ENCODE measurements at regions not wholly inside any gene's neighbourhood (a gene's known extent, or its start where the extent isn't known, plus 50 kb on each side); places are given as distances from the start of the nearest gene placed in this dataset.

DNA sequence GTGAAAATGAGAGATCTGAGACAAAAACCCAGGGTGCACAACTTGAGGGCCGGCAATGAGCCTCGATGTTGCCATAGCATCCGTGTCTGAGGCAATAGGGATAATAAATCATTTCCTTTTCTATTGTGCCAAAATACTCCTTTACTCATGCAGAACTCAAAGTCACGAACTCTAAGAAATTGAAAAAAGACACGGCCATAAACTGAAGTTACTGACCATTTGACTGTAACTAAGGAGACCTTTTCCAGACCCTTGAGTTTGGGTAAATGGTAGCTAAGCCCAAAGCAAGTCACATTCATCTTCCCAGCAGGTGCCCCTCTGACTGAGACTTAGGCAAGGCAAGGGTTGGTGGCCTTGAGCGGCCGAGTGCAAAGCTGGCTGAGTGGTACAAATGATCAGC is 141.2 kb upstream of the SLCO3A1 start:
- Histone ChIP-seq H3K4me2 (no peak overlapping the region), H4K20me1 (no peaks in the 10 kb centered on the region), H3K27me3 (no peaks in the 10 kb centered on the region), H3K27ac (no peak overlapping the region), H3K4me1 (0 out of 20 replicates have a peak, but pooled peaks cover 0 to 5% (median 0%) of the 10 kb centered on the region in 10 experiments), H3K4me3 (no peak overlapping the region), H3K36me3 (no peaks in the 10 kb centered on the region), H3K9me3 (replicated peaks in 1 of 11) (peaks cover 0 to 17% (median 0%) of the 10 kb centered on the region in 11 experiments; a peak in 7 of 22 replicates), H3K9ac (no peak overlapping the region)
- TF ChIP-seq Cebpa-rat (IDR thresholded peaks at IDR 0.05), result no peak

DNA sequence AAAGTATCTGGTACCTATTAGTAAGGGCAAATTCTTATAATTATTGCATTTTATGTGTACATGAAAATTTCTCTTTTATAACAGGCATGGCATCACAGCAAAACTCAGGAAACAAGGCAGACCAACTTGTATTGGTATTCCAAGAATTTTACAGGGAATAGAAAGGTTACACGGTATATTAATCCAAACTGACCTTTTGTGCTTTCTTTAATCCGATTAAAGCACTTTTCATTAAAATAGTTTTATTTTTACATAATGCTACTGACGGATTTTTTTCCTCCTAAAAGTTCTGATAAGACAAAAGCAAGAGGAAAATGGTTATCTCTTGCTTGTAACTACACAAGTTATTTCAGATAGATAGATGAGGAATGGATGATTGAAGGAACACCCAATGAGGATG is 137.0 kb upstream of the SLCO3A1 start:
- Histone ChIP-seq H3K36me3 (no peaks in the 10 kb centered on the region), H3K4me3 (no peak overlapping the region), H3K4me2 (no peak overlapping the region), H3K27me3 (no peaks in the 10 kb centered on the region), H3K27ac (no peak overlapping the region), H3K9ac (no peak overlapping the region), H3K4me1 (peaks cover 0 to 15% (median 14%) of the 10 kb centered on the region in 10 experiments; a peak in 16 of 20 replicates), H4K20me1 (no peaks in the 10 kb centered on the region), H3K9me3 (replicated peaks in 1 of 11) (peaks cover 0 to 17% (median 0%) of the 10 kb centered on the region in 11 experiments; a peak in 7 of 22 replicates)
- no peak for TF ChIP-seq Cebpa-rat (IDR thresholded peaks at IDR 0.05)

DNA sequence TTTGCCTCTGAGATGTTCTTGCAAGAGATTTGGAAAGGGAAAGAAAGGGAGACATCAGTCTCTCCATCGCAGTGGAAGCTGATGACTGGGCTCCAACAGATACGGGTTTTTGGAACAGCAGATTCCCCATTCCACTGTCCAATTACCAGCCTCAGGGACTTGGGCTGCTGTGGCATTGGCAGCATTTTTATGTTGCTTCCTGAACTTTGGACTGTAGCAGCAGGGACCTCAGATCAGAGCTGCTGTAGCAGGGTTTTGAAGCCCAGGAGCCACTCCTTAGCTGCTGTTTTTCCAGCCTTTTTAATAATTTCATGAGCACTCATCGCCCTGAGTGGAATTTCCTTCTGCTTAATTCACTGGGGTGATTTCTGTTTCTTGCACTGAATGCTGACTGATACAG is 135.7 kb upstream of the SLCO3A1 start:
- Histone ChIP-seq H3K4me1 (peaks cover 0 to 15% (median 14%) of the 10 kb centered on the region in 10 experiments; a peak in 16 of 20 replicates), H4K20me1 (no peaks in the 10 kb centered on the region), H3K4me3 (no peak overlapping the region), H3K4me2 (peak overlapping the region in 5 of 11 experiments; percentile 21 to 59 (median 26); a peak in 8 of 22 replicates), H3K36me3 (no peaks in the 10 kb centered on the region), H3K27ac (no peak overlapping the region), H3K9ac (no peak overlapping the region), H3K27me3 (no peaks in the 10 kb centered on the region), H3K9me3 (replicated peaks in 1 of 11) (peaks cover 0 to 17% (median 0%) of the 10 kb centered on the region in 11 experiments; a peak in 7 of 22 replicates)
- no peak for TF ChIP-seq Cebpa-rat (IDR thresholded peaks at IDR 0.05)

DNA sequence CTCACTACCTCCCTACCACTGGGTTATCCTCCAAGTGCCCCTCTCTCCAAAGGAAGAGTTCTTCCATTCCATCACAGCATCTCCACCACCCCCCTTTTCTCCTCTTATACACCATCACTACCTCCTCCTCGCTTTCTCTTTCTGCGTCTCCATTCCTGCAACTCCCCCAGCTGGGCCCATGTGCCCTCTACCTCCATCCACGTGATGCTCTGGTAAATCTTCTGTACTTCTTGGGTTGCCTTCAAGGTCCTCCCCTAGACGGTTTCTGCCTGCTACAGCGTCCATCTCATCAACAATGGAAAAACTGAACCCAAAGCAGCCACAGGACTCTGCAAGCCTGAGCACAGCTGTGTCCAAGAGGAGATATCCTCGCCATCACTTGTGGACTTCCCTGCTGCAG is 129.5 kb upstream of the SLCO3A1 start:
- Histone ChIP-seq H3K4me1 (peaks cover 0 to 3% (median 2%) of the 10 kb centered on the region in 10 experiments; a peak in 13 of 20 replicates), H3K27me3 (no peaks in the 10 kb centered on the region), H4K20me1 (no peaks in the 10 kb centered on the region; a peak in 1 of 22 replicates), H3K4me3 (no peak overlapping the region), H3K4me2 (no peak overlapping the region), H3K9ac (no peak overlapping the region), H3K36me3 (no peaks in the 10 kb centered on the region), H3K9me3 (replicated peaks in 1 of 11) (no peaks in the 10 kb centered on the region), H3K27ac (no peak overlapping the region)
- no peak for TF ChIP-seq Cebpa-rat (IDR thresholded peaks at IDR 0.05)

DNA sequence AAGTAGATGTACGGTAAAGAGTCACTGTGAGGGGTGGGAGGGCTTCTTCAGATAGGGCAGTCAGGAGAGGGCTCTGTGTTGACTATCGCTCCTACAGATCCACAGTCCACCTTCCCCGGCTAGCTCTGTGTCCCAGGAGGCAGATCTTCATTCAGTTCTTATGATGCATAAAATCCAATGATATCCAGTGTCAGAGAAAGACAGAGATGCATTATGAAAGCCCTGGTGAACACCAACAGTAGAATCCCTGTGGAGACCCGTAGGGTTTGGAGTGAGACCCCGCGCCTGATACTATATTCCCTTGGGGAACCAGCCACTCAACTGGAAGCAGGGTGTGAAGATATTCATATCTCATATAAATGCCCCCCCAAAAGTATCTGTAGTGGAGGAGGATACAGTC is 119.8 kb upstream of the SLCO3A1 start:
- no peak overlapping the region for H3K4me3 ChIP-seq
- H4K20me1 ChIP-seq, result no peaks in the 10 kb centered on the region
- H3K27ac ChIP-seq, result no peak overlapping the region
- no peaks in the 10 kb centered on the region; a peak in 1 of 22 replicates for H3K9me3 ChIP-seq (replicated peaks in 1 of 11)
- no peak for TF ChIP-seq Cebpa-rat (IDR thresholded peaks at IDR 0.05)
- H3K27me3 ChIP-seq, result no peaks in the 10 kb centered on the region
- H3K4me2 ChIP-seq, result no peak overlapping the region
- H3K36me3 ChIP-seq, result no peaks in the 10 kb centered on the region
- H3K4me1 ChIP-seq, result no peaks in the 10 kb centered on the region
- no peak overlapping the region for H3K9ac ChIP-seq

DNA sequence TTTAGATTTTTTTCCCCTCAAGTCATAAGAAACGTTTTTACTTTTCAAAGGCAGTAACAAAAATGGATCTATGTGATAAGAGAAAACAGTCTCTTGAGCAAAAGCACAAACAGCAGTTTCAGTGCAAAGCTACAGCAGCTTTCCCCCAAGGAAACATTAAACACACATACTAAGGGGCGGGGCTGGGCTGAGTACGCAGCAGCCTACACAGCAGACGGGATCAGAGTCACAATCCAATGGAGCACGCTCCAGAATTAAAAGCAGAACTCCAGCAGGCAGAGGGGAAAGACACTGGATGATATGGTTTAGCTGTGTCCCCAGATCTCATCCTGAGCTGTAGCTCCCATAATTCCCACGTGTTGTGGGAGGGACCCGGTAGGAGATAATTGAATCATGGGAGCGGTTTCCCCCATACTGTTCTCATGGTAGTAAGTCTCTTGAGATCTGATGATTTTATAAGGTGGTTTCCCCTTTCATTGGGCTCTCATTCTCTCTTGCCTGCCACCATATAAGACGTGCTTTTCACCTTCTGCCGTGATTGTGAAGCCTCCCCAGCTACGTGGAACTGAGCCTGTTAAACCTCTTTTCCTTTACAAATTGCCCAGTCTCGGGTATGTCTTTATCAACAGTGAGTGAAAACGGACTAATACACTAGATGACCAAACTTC is 116.2 kb upstream of the SLCO3A1 start:
- Histone ChIP-seq H3K9me3 (replicated peaks in 1 of 11) (no peaks in the 10 kb centered on the region; a peak in 1 of 22 replicates), H3K4me1 (no peaks in the 10 kb centered on the region), H3K9ac (no peak overlapping the region), H3K4me2 (no peak overlapping the region), H3K4me3 (no peak overlapping the region), H4K20me1 (no peaks in the 10 kb centered on the region), H3K27ac (no peak overlapping the region), H3K36me3 (no peaks in the 10 kb centered on the region), H3K27me3 (no peaks in the 10 kb centered on the region)
- TF ChIP-seq Cebpa-rat (IDR thresholded peaks at IDR 0.05), result no peak

DNA sequence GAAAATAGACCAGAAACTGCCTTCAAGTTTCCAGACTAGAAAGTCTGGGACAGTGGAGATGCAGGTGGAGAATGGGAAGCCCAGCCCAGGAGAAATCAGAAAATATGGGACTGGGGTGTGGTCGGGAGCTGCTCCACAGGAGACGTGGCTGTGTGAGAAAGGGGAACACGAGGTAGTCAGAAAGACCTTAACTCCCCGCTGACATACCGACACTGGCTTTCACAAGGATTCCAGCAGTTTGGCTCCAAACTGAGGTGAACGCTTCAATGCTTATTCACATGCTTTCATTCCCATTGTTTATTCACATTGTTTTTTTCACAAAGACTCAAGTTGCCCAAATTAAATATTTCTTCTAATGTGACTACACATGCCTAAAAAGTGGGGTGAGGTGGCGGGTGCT is 111.5 kb upstream of the SLCO3A1 start:
- Histone ChIP-seq H3K4me1 (0 out of 20 replicates have a peak, but pooled peaks cover 0 to 4% (median 0%) of the 10 kb centered on the region in 10 experiments), H4K20me1 (no peaks in the 10 kb centered on the region), H3K9ac (no peak overlapping the region), H3K4me3 (no peak overlapping the region), H3K27ac (no peak overlapping the region), H3K27me3 (no peaks in the 10 kb centered on the region), H3K36me3 (no peaks in the 10 kb centered on the region), H3K4me2 (no peak overlapping the region), H3K9me3 (replicated peaks in 1 of 11) (no peaks in the 10 kb centered on the region; a peak in 1 of 22 replicates)
- no peak for TF ChIP-seq Cebpa-rat (IDR thresholded peaks at IDR 0.05)

DNA sequence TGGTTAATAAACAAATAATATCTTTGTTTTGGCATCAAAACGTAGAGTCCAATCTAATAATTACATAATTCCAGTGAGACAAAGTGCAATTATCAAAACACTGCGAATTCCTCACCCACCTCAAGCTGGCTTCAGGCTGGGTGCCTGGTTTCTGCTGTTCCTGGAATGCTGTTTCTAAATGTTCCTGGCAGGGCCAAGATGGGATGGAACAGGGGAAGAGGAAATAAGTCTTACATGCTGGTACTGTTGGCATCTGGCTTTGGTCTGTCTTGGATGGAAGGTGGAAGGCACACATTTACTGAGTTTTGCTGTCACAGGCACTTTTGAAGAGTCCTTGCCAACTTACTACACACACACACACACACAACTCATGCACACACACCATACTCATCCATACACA is 101.9 kb upstream of the SLCO3A1 start:
- peaks cover 0 to 10% (median 0%) of the 10 kb centered on the region in 11 experiments; a peak in 5 of 22 replicates for H3K9me3 ChIP-seq (replicated peaks in 1 of 11)
- no peaks in the 10 kb centered on the region for H3K27me3 ChIP-seq
- no peak overlapping the region; a peak in 1 of 22 replicates for H3K4me2 ChIP-seq
- no peak overlapping the region for H3K4me3 ChIP-seq
- H3K9ac ChIP-seq, result no peak overlapping the region
- H4K20me1 ChIP-seq, result no peaks in the 10 kb centered on the region
- H3K4me1 ChIP-seq, result 0 out of 20 replicates have a peak, but pooled peaks cover 0 to 3% (median 0%) of the 10 kb centered on the region in 10 experiments
- H3K36me3 ChIP-seq, result no peaks in the 10 kb centered on the region
- no peak overlapping the region for H3K27ac ChIP-seq
- no peak for TF ChIP-seq Cebpa-rat (IDR thresholded peaks at IDR 0.05)

DNA sequence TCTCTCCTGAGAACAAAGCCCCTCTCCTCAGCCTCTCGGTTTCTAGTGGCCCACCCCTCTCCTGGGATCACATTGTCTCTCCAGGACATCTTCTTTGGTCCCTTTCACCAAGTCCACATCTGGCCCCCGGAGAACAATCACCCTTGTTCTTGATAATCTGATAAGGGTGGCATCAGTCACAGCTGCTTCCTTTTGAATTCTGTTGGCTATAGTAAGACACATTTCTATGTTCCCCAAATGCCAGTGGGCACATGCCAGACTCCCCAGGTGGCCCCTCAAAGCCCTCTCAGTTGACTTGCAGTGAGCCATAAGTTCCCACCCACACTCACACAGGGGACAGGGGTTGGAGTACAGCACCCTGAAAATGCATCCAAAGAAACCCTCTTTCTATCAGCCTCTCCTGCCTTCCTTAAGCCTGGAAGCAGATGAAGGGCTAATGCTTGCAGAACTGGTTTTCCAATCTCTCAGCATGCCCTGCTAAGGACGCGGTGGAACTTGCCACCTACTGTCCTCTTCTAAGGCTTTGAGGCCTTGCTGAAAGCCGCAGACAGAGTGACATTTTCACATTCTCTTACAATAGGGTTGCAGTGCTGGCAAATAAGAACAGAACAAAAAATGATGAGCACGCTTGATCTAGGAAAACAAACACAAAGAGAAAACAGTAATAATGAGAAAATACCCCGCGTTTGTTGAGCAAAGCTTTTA is 101.3 kb upstream of the SLCO3A1 start:
- Histone ChIP-seq H3K4me3 (no peak overlapping the region), H3K9ac (no peak overlapping the region), H3K27me3 (no peaks in the 10 kb centered on the region), H3K4me1 (0 out of 20 replicates have a peak, but pooled peaks cover 0 to 3% (median 0%) of the 10 kb centered on the region in 10 experiments), H3K36me3 (no peaks in the 10 kb centered on the region), H4K20me1 (no peaks in the 10 kb centered on the region), H3K27ac (no peak overlapping the region), H3K4me2 (no peak overlapping the region; a peak in 1 of 22 replicates), H3K9me3 (replicated peaks in 1 of 11) (peaks cover 0 to 10% (median 0%) of the 10 kb centered on the region in 11 experiments; a peak in 5 of 22 replicates)
- TF ChIP-seq Cebpa-rat (IDR thresholded peaks at IDR 0.05), result no peak
